ENCODE measurements at regions not wholly inside any gene's neighbourhood (a gene's known extent, or its start where the extent isn't known, plus 50 kb on each side); places are given as distances from the start of the nearest gene placed in this dataset.

- Histone ChIP-seq H3K9me3 (ENCODE audit: control insufficient read depth, insufficient read depth, low read length) (peaks cover 1% of the 10 kb centered on the region; the same call in 1 of the 2 replicates), H3K27ac (ENCODE audit: low read depth, low read length) (no peak overlapping the region), H3K4me3 (ENCODE audit: low read length) (no peak overlapping the region), H3K79me2 (ENCODE audit: control insufficient read depth, low read length) (no peaks in the 10 kb centered on the region), H4K20me1 (ENCODE audit: control insufficient read depth, insufficient read depth, low read depth, low read length) (no peaks in the 10 kb centered on the region), H3F3A (ENCODE audit: control insufficient read depth, insufficient read depth) (no peaks in the 10 kb centered on the region), H3K9me2 (replicated peaks; ENCODE audit: control insufficient read depth, low read length) (no peaks in the 10 kb centered on the region), H3K36me3 (ENCODE audit: control insufficient read depth, low read length) (peaks cover 3% of the 10 kb centered on the region; the same call in 1 of the 2 replicates), H3K4me1 (ENCODE audit: control insufficient read depth, low read length) (peaks cover 12% of the 10 kb centered on the region), H3K27me3 (ENCODE audit: control insufficient read depth, low read length) (no peaks in the 10 kb centered on the region), H3K4me2 (ENCODE audit: low read length) (no peak overlapping the region)
- TF ChIP-seq, protein P1, sequence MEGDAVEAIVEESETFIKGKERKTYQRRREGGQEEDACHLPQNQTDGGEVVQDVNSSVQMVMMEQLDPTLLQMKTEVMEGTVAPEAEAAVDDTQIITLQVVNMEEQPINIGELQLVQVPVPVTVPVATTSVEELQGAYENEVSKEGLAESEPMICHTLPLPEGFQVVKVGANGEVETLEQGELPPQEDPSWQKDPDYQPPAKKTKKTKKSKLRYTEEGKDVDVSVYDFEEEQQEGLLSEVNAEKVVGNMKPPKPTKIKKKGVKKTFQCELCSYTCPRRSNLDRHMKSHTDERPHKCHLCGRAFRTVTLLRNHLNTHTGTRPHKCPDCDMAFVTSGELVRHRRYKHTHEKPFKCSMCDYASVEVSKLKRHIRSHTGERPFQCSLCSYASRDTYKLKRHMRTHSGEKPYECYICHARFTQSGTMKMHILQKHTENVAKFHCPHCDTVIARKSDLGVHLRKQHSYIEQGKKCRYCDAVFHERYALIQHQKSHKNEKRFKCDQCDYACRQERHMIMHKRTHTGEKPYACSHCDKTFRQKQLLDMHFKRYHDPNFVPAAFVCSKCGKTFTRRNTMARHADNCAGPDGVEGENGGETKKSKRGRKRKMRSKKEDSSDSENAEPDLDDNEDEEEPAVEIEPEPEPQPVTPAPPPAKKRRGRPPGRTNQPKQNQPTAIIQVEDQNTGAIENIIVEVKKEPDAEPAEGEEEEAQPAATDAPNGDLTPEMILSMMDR (IDR thresholded peaks at IDR 0.05; ENCODE audit: low read depth, low read length, poor library complexity, severe bottlenecking): no peak
- TF ChIP-seq EZH2phosphoT487 (IDR thresholded peaks at IDR 0.05; ENCODE audit: borderline replicate concordance, low read length): no peak
These were observed 1031.5 kb downstream of the CDH11 start for GRCh38 chr16:64090327-64090726.

- H3K9me2 ChIP-seq (replicated peaks; ENCODE audit: control insufficient read depth, low read length): no peaks in the 10 kb centered on the region
- no peaks in the 10 kb centered on the region for H4K20me1 ChIP-seq (ENCODE audit: control insufficient read depth, insufficient read depth, low read depth, low read length)
- no peak overlapping the region for H3K4me2 ChIP-seq (ENCODE audit: low read length)
- H3K79me2 ChIP-seq (ENCODE audit: control insufficient read depth, low read length): no peaks in the 10 kb centered on the region
- H3K4me1 ChIP-seq (ENCODE audit: control insufficient read depth, low read length): peaks cover 12% of the 10 kb centered on the region
- no peak overlapping the region for H3K27ac ChIP-seq (ENCODE audit: low read depth, low read length)
- H3K36me3 ChIP-seq (ENCODE audit: control insufficient read depth, low read length): peaks cover 3% of the 10 kb centered on the region; the same call in 1 of the 2 replicates
- no peak overlapping the region for H3K4me3 ChIP-seq (ENCODE audit: low read length)
- H3K27me3 ChIP-seq (ENCODE audit: control insufficient read depth, low read length): no peaks in the 10 kb centered on the region
- H3K9me3 ChIP-seq (ENCODE audit: control insufficient read depth, insufficient read depth, low read length): peaks cover 4% of the 10 kb centered on the region; the same call in 1 of the 2 replicates
- TF ChIP-seq EZH2phosphoT487 (IDR thresholded peaks at IDR 0.05; ENCODE audit: borderline replicate concordance, low read length): no peak
- TF ChIP-seq, protein P1 (IDR thresholded peaks at IDR 0.05; ENCODE audit: low read depth, low read length, poor library complexity, severe bottlenecking): peak; percentile 63
- no peaks in the 10 kb centered on the region for H3F3A ChIP-seq (ENCODE audit: control insufficient read depth, insufficient read depth)
These were observed 1032.2 kb downstream of the CDH11 start for GRCh38 chr16:64089697-64090096.

DNA sequence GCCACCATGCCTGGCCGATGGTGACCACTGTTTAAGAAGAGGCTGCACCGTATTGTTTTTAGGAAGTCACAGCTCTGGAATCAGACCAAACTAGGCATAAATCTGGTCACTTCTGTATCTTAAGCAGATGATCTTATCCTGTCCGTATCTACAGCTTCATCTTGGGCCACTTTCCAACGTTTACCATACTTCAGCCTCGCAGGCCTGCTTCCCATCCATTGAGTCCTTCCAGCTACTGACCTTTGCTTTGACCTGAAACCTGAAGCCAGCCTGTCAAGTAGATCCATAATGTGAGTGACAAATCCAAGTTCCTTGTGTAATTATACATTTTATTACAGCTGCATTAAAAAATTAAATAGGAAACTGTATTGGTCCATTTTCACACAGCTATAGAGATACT lies 1033.0 kb downstream of the CDH11 start:
- no peaks in the 10 kb centered on the region for H4K20me1 ChIP-seq (ENCODE audit: control insufficient read depth, insufficient read depth, low read depth, low read length)

More for the DNA sequence above, 1033.0 kb downstream of the CDH11 start:
- no peak for TF ChIP-seq EZH2phosphoT487 (IDR thresholded peaks at IDR 0.05; ENCODE audit: borderline replicate concordance, low read length)
- TF ChIP-seq, protein P1 (IDR thresholded peaks at IDR 0.05; ENCODE audit: low read depth, low read length, poor library complexity, severe bottlenecking): no peak
- no peak overlapping the region for H3K27ac ChIP-seq (ENCODE audit: low read depth, low read length)
- no peak overlapping the region for H3K4me2 ChIP-seq (ENCODE audit: low read length)
- no peak overlapping the region for H3K4me3 ChIP-seq (ENCODE audit: low read length)
- H3K36me3 ChIP-seq (ENCODE audit: control insufficient read depth, low read length): peaks cover 3% of the 10 kb centered on the region; the same call in 1 of the 2 replicates
- H3K9me3 ChIP-seq (ENCODE audit: control insufficient read depth, insufficient read depth, low read length): peaks cover 4% of the 10 kb centered on the region; the same call in 1 of the 2 replicates
- no peaks in the 10 kb centered on the region for H3F3A ChIP-seq (ENCODE audit: control insufficient read depth, insufficient read depth)
- no peaks in the 10 kb centered on the region for H3K27me3 ChIP-seq (ENCODE audit: control insufficient read depth, low read length)
- H3K9me2 ChIP-seq (replicated peaks; ENCODE audit: control insufficient read depth, low read length): no peaks in the 10 kb centered on the region
- no peaks in the 10 kb centered on the region for H3K79me2 ChIP-seq (ENCODE audit: control insufficient read depth, low read length)
- H3K4me1 ChIP-seq (ENCODE audit: control insufficient read depth, low read length): peaks cover 12% of the 10 kb centered on the region

Measured in DOHH2 (cell line).